GM12864 (cell line): ENCODE measurements at regions not wholly inside any gene's neighbourhood (a gene's known extent, or its start where the extent isn't known, plus 50 kb on each side); places are given as distances from the start of the nearest gene placed in this dataset.
"Not testable (repeated sequence)": the region's sequence is repeated elsewhere in the genome, so short reads cannot be mapped to it uniquely, and the experiment has no call there.

Experiments
- DNase-seq: peaks from one replicate; pipeline ENCODE4 v3.0.0-alpha.2; 2011; ENCODE audit warnings: low read depth
- H3K4me3 ChIP-seq: 2 replicates; pipeline ENCODE4 v1.5.1; 2011; ENCODE audit warnings: mild to moderate bottlenecking, low read depth, low read length, control low read depth
- TF ChIP-seq, protein P1 (sequence below): IDR thresholded peaks from 2 replicates; pipeline ENCODE4 v1.5.1; 2011; ENCODE audit warnings: low read depth, mild to moderate bottlenecking, moderate library complexity, low read length, control low read depth, inconsistent platforms; ENCODE audit errors: missing control alignments

DNA sequence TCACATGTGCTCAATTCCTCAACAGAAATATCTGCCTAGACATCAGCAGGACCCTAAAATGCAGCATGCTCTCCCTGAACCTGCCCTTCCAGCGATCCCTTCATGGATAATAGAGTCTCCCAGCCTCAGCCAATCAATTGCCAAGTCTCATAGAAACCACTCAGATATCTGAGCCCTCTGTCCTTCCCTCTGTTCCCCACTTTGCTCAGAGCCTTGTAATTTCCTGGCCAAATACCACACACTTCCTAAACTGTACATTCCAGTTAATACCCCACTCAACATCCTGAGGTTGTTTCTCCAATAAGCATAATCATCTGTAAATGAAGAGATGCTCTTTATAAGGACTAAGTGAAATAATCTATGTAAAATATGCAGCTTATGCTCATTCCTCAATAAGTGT lies 59.3 kb upstream of the PTGFRN start:
- DNase-seq: no peak
- H3K4me3 ChIP-seq: no peak overlapping the region
- TF ChIP-seq, protein P1, sequence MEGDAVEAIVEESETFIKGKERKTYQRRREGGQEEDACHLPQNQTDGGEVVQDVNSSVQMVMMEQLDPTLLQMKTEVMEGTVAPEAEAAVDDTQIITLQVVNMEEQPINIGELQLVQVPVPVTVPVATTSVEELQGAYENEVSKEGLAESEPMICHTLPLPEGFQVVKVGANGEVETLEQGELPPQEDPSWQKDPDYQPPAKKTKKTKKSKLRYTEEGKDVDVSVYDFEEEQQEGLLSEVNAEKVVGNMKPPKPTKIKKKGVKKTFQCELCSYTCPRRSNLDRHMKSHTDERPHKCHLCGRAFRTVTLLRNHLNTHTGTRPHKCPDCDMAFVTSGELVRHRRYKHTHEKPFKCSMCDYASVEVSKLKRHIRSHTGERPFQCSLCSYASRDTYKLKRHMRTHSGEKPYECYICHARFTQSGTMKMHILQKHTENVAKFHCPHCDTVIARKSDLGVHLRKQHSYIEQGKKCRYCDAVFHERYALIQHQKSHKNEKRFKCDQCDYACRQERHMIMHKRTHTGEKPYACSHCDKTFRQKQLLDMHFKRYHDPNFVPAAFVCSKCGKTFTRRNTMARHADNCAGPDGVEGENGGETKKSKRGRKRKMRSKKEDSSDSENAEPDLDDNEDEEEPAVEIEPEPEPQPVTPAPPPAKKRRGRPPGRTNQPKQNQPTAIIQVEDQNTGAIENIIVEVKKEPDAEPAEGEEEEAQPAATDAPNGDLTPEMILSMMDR: no peak

DNA sequence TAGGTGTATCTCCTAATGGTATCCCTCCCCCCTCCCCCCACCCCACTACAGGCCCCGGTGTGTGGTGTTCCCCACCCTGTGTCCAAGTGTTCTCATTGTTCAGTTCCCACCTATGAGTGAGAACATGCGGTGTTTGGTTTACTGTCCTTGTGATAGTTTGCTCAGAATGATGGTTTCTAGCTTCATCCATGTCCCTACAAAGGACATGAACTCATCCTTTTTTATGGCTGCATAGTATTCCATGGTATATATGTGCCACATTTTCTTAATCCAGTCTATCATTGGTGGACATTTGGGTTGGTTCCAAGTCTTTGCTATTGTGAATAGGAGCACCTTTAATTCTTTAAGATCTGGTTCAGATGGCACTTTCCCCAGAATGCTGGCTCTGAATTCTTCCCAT lies 58.5 kb upstream of the PTGFRN start:
- not testable (repeated sequence) for H3K4me3 ChIP-seq, DNase-seq

DNA sequence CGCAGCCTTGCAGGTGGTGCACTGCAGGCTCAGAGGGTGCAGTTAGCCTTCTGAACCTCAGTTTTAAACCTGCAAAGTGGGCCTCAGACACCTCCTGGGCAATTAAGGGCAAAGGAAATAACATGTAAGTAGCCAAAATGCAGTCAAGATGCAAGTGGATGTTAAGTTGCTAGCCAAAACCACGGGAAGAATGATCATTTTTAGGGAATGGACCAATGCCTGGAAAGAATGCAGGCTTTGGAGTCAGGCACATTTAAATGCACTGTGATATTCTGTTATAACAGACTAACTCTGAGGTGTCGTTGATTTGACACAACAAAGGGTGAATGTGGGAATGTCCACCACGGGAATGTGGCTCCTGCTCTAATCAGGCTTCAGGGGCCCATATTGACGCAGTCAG lies 57.9 kb upstream of the PTGFRN start:
- no peak for DNase-seq
- TF ChIP-seq, protein P1: no peak

DNA sequence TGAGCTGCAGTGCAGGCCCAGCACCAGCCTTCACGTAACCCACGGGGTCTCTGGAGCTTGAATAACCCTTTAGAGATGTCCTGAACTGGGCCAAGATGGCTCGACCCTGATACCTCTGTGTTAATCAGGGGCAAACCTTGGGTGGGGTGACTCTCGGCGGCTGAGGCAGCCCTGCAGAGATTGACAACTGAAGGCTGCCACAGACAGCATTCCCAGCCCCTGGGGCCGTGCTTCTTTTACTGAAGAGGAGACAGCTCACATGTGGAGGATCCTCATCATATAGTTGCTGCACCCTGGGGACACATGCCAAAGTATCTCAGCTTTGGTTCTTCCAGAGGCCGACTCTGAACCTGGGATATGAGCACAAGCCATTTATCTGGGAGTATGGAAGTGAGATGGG lies 57.3 kb upstream of the PTGFRN start:
- H3K4me3 ChIP-seq: no peak overlapping the region
- TF ChIP-seq, protein P1: no peak
- DNase-seq: no peak

More for the DNA sequence above, 57.9 kb upstream of the PTGFRN start:
- no peak overlapping the region for H3K4me3 ChIP-seq

DNA sequence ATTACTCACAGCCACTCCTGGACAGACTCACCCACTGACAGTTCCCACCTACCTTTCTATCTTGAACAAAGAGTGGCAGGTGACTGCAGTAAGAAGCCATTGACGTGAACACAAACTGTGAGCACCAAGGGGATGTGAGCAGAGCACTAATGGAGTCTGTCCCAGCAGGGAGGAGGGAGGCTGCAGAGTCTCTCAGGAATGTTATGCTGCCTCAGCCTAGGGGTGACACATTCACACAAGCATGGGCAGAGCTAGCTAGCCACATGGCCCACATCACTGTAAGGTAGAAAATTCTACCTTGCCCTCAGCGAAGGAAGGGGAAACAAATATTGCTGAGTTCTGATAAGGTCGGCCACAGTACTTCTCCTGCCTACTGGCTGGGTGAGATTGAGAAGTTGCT lies 56.8 kb upstream of the PTGFRN start:
- TF ChIP-seq, protein P1: no peak
- DNase-seq: no peak
- H3K4me3 ChIP-seq: no peak overlapping the region

DNA sequence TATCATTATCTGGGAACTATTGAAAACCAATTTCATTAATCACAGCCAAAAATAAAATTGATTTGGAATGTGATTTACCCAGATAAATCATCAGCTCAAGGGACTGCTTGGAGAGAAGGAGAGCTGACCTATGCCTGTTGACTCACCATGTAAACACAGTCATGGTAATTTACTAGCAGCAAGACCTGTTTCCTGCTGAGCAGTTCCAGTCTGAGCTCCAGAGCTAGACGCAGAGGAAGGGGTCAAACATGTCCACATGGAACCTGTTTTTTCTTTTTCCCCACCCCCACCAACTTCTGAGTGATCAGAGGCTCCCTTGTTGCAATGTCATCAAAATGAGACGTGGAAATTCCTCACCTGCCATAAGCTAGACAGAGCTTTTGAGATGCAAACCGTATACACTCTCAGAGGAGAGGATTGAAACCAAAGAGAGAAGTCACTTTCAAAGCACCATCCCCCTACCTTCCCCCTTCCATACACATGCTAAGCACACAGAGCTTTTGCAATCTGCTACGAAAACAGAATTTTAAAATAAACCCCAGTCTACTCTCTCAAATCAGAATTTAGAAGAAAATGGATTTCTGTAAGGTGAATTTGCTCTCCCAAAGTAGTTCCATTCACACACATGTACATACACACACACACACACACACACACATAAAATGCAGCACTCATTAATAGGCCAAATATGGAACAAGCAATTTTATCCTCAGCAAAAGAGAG lies 55.9 kb upstream of the PTGFRN start:
- DNase-seq: no peak
- H3K4me3 ChIP-seq: no peak overlapping the region
- TF ChIP-seq, protein P1: no peak

DNA sequence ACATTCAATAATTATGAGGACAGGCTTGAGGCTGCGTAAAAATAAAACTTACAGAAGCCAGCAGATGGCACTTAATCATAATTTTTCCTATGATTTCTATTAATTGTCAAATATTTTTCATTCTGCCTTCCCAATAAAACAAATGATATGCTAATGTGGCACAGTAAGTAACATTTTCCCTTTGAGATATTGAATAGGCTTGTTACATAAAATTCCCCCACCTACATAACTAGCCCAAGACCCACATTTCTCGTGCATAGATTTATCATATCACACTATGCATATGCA lies 55.4 kb upstream of the PTGFRN start:
- DNase-seq: no peak

More for the DNA sequence above, 55.4 kb upstream of the PTGFRN start:
- no peak overlapping the region for H3K4me3 ChIP-seq
- TF ChIP-seq, protein P1: no peak
